ENCODE measurements at regions not wholly inside any gene's neighbourhood (a gene's known extent, or its start where the extent isn't known, plus 50 kb on each side); places are given as distances from the start of the nearest gene placed in this dataset.

DNA sequence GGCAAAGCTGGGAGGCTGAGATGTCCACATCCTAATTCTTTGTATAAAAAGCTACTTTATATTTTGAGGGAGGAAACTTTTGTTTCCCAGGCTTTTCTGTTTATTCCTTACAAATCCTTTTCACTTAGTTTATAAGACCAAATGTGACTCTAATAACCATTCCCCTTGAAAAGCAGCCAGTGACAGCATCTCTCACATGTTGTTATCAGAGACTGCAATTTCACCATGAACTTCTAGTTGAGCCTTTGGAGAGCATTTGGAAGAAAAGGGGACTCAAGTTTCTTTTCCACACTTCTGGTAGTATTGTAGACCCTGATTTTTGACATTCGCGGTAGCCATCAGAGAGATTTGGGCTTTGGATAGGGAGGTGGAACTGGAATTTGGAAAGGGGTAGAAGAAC lies 215.8 kb downstream of the RNF144B start:
- no peak for TF ChIP-seq CTCF (IDR thresholded peaks at IDR 0.05)
- WGBS (ENCODE audit: insufficient coverage), result no CpG with 5 or more reads among the region's 2 CpGs

GRCh38 chr6:18603361-18603760 lies 216.2 kb downstream of the RNF144B start:
- H3K27ac ChIP-seq (ENCODE audit: low read depth in 1 of 2, low read length in 2 of 2), result no peak overlapping the region
- H3K9ac ChIP-seq (ENCODE audit: insufficient read depth, low read length, poor library complexity, severe bottlenecking), result no peak overlapping the region
- H3K36me3 ChIP-seq (replicated peaks in 1 of 2; ENCODE audit: control insufficient read depth in 1 of 2, insufficient read depth in 2 of 2, low read length in 2 of 2), result no peaks in the 10 kb centered on the region
- Mint-ChIP-seq H3K4me3 (no peak overlapping the region), H3K27ac (no peak overlapping the region), H3K36me3 (no peaks in the 10 kb centered on the region), H3K4me1 (no peaks in the 10 kb centered on the region), H3K9me3 (peaks cover 0 to 6% (median 0%) of the 10 kb centered on the region in 7 donors), H3K27me3 (ENCODE audit: low read depth in 3 of 3) (peaks cover 0 to 7% (median 6%) of the 10 kb centered on the region in 3 donors)
- intact Hi-C loops (cut with micrococcal nuclease), result no loop called here
- H3K4me2 ChIP-seq (replicated peaks; ENCODE audit: extremely low read depth, low read length, poor library complexity, severe bottlenecking), result no peak overlapping the region
- no peaks in the 10 kb centered on the region for H3K9me3 ChIP-seq (replicated peaks in 1 of 2; ENCODE audit: control insufficient read depth in 1 of 2, insufficient read depth in 1 of 2, low read length in 2 of 2)
- no peak for DNase-seq
- H2AFZ ChIP-seq (ENCODE audit: insufficient read depth, low read depth, low read length, poor library complexity, severe bottlenecking), result no peak overlapping the region
- no peak for TF ChIP-seq CTCF (IDR thresholded peaks at IDR 0.05)
- H3K4me1 ChIP-seq (ENCODE audit: control insufficient read depth in 1 of 2, insufficient read depth in 2 of 2, low read length in 2 of 2), result no peaks in the 10 kb centered on the region
- no peaks in the 10 kb centered on the region for H3K27me3 ChIP-seq (ENCODE audit: control insufficient read depth in 2 of 2, insufficient read depth in 2 of 2, low read length in 2 of 2)
- WGBS (ENCODE audit: insufficient coverage), result 100% methylated on average over 1 of the region's 5 CpGs
- no peak overlapping the region for H3K4me3 ChIP-seq (replicated peaks in 1 of 3; ENCODE audit: low read depth in 2 of 3, low read length in 3 of 3)
- H4K20me1 ChIP-seq (ENCODE audit: insufficient read depth, low read length), result no peaks in the 10 kb centered on the region
- H3K79me2 ChIP-seq (ENCODE audit: insufficient read depth, low read length), result no peaks in the 10 kb centered on the region

More for the DNA sequence above, 215.8 kb downstream of the RNF144B start:
- intact Hi-C loops (cut with micrococcal nuclease), result no loop called here
- H3K9me3 ChIP-seq (replicated peaks in 1 of 2; ENCODE audit: control insufficient read depth in 1 of 2, insufficient read depth in 1 of 2, low read length in 2 of 2), result no peaks in the 10 kb centered on the region
- H4K20me1 ChIP-seq (ENCODE audit: insufficient read depth, low read length), result no peaks in the 10 kb centered on the region
- DNase-seq, result no peak
- no peaks in the 10 kb centered on the region for H3K4me1 Mint-ChIP-seq
- no peak overlapping the region for H2AFZ ChIP-seq (ENCODE audit: insufficient read depth, low read depth, low read length, poor library complexity, severe bottlenecking)
- H3K4me3 Mint-ChIP-seq, result no peak overlapping the region
- no peak overlapping the region for H3K9ac ChIP-seq (ENCODE audit: insufficient read depth, low read length, poor library complexity, severe bottlenecking)
- no peaks in the 10 kb centered on the region for H3K27me3 ChIP-seq (ENCODE audit: control insufficient read depth in 2 of 2, insufficient read depth in 2 of 2, low read length in 2 of 2)
- no peaks in the 10 kb centered on the region for H3K79me2 ChIP-seq (ENCODE audit: insufficient read depth, low read length)
- peaks cover 0 to 7% (median 6%) of the 10 kb centered on the region in 3 donors for H3K27me3 Mint-ChIP-seq (ENCODE audit: low read depth in 3 of 3)
- H3K4me3 ChIP-seq (replicated peaks in 1 of 3; ENCODE audit: low read depth in 2 of 3, low read length in 3 of 3), result no peak overlapping the region
- H3K9me3 Mint-ChIP-seq, result peaks cover 0 to 6% (median 0%) of the 10 kb centered on the region in 7 donors
- H3K36me3 Mint-ChIP-seq, result no peaks in the 10 kb centered on the region
- H3K27ac Mint-ChIP-seq, result no peak overlapping the region
- H3K27ac ChIP-seq (ENCODE audit: low read depth in 1 of 2, low read length in 2 of 2), result no peak overlapping the region
- H3K4me2 ChIP-seq (replicated peaks; ENCODE audit: extremely low read depth, low read length, poor library complexity, severe bottlenecking), result no peak overlapping the region
- no peaks in the 10 kb centered on the region for H3K4me1 ChIP-seq (ENCODE audit: control insufficient read depth in 1 of 2, insufficient read depth in 2 of 2, low read length in 2 of 2)
- no peaks in the 10 kb centered on the region for H3K36me3 ChIP-seq (replicated peaks in 1 of 2; ENCODE audit: control insufficient read depth in 1 of 2, insufficient read depth in 2 of 2, low read length in 2 of 2)

Measured in CD14-positive monocyte (primary cell).